ENCODE measurements at regions not wholly inside any gene's neighbourhood (a gene's known extent, or its start where the extent isn't known, plus 50 kb on each side); places are given as distances from the start of the nearest gene placed in this dataset.

GRCh38 chr1:106651028-106651762 is 405.3 kb upstream of the PRMT6 start:
- Histone ChIP-seq H3K27ac (ENCODE audit: low read length) (peak overlapping the region; percentile 97), H3K4me3 (ENCODE audit: low read length) (peak overlapping the region; percentile 60), H3K9ac (ENCODE audit: low read length) (peak overlapping the region; percentile 66), H3K4me2 (ENCODE audit: low read length) (peak overlapping the region; percentile 87), H3K9me3 (ENCODE audit: insufficient read depth, low read length) (no peaks in the 10 kb centered on the region), H3K27me3 (ENCODE audit: low read depth, low read length) (no peaks in the 10 kb centered on the region), H3K36me3 (replicated peaks; ENCODE audit: low read depth, low read length) (no peaks in the 10 kb centered on the region), H3K79me2 (ENCODE audit: low read length) (no peaks in the 10 kb centered on the region), H4K20me1 (ENCODE audit: insufficient read depth, low read length) (no peaks in the 10 kb centered on the region), H2AFZ (ENCODE audit: low read depth, low read length) (peak overlapping the region; percentile 69), H3K4me1 (ENCODE audit: low read length) (peaks cover 24% of the 10 kb centered on the region)
- TF ChIP-seq CTCF (IDR thresholded peaks at IDR 0.05; ENCODE audit: low read depth, low read length) (peak; percentile 68), EZH2phosphoT487 (IDR thresholded peaks at IDR 0.05; ENCODE audit: low read depth) (no peak)

GRCh38 chr1:106659490-106660244 is 396.8 kb upstream of the PRMT6 start:
- TF ChIP-seq CTCF (IDR thresholded peaks at IDR 0.05; ENCODE audit: low read depth, low read length) = no peak
- TF ChIP-seq EZH2phosphoT487 (IDR thresholded peaks at IDR 0.05; ENCODE audit: low read depth) = no peak
- Histone ChIP-seq H3K4me2 (ENCODE audit: low read length) (no peak overlapping the region), H3K4me3 (ENCODE audit: low read length) (no peak overlapping the region), H3K27ac (ENCODE audit: low read length) (no peak overlapping the region), H3K4me1 (ENCODE audit: low read length) (no peaks in the 10 kb centered on the region), H3K27me3 (ENCODE audit: low read depth, low read length) (no peaks in the 10 kb centered on the region), H3K79me2 (ENCODE audit: low read length) (no peaks in the 10 kb centered on the region), H3K9me3 (ENCODE audit: insufficient read depth, low read length) (no peaks in the 10 kb centered on the region), H2AFZ (ENCODE audit: low read depth, low read length) (no peak overlapping the region), H3K36me3 (replicated peaks; ENCODE audit: low read depth, low read length) (no peaks in the 10 kb centered on the region), H3K9ac (ENCODE audit: low read length) (no peak overlapping the region), H4K20me1 (ENCODE audit: insufficient read depth, low read length) (no peaks in the 10 kb centered on the region)

- Histone ChIP-seq H3K79me2 (ENCODE audit: low read length) (no peaks in the 10 kb centered on the region), H3K4me1 (ENCODE audit: low read length) (no peaks in the 10 kb centered on the region), H3K27ac (ENCODE audit: low read length) (no peak overlapping the region), H3K9me3 (ENCODE audit: insufficient read depth, low read length) (no peaks in the 10 kb centered on the region), H4K20me1 (ENCODE audit: insufficient read depth, low read length) (no peaks in the 10 kb centered on the region), H2AFZ (ENCODE audit: low read depth, low read length) (no peak overlapping the region), H3K36me3 (replicated peaks; ENCODE audit: low read depth, low read length) (no peaks in the 10 kb centered on the region), H3K27me3 (ENCODE audit: low read depth, low read length) (no peaks in the 10 kb centered on the region), H3K9ac (ENCODE audit: low read length) (no peak overlapping the region), H3K4me3 (ENCODE audit: low read length) (no peak overlapping the region), H3K4me2 (ENCODE audit: low read length) (no peak overlapping the region)
- no peak for TF ChIP-seq EZH2phosphoT487 (IDR thresholded peaks at IDR 0.05; ENCODE audit: low read depth)
- TF ChIP-seq CTCF (IDR thresholded peaks at IDR 0.05; ENCODE audit: low read depth, low read length) = no peak
These were observed 380.9 kb upstream of the PRMT6 start for GRCh38 chr1:106675558-106675957.

GRCh38 chr1:106676021-106676420 is 380.5 kb upstream of the PRMT6 start:
- Histone ChIP-seq H3K36me3 (replicated peaks; ENCODE audit: low read depth, low read length) (no peaks in the 10 kb centered on the region), H3K9me3 (ENCODE audit: insufficient read depth, low read length) (no peaks in the 10 kb centered on the region), H3K4me2 (ENCODE audit: low read length) (no peak overlapping the region), H4K20me1 (ENCODE audit: insufficient read depth, low read length) (no peaks in the 10 kb centered on the region), H3K4me3 (ENCODE audit: low read length) (no peak overlapping the region), H3K27me3 (ENCODE audit: low read depth, low read length) (no peaks in the 10 kb centered on the region), H3K79me2 (ENCODE audit: low read length) (no peaks in the 10 kb centered on the region), H3K27ac (ENCODE audit: low read length) (no peak overlapping the region), H3K4me1 (ENCODE audit: low read length) (no peaks in the 10 kb centered on the region), H3K9ac (ENCODE audit: low read length) (no peak overlapping the region), H2AFZ (ENCODE audit: low read depth, low read length) (no peak overlapping the region)
- TF ChIP-seq EZH2phosphoT487 (IDR thresholded peaks at IDR 0.05; ENCODE audit: low read depth) (no peak), CTCF (IDR thresholded peaks at IDR 0.05; ENCODE audit: low read depth, low read length) (no peak)

Measured in OCI-LY3 (cell line).